ENCODE measurements at regions not wholly inside any gene's neighbourhood (a gene's known extent, or its start where the extent isn't known, plus 50 kb on each side); places are given as distances from the start of the nearest gene placed in this dataset.

DNA sequence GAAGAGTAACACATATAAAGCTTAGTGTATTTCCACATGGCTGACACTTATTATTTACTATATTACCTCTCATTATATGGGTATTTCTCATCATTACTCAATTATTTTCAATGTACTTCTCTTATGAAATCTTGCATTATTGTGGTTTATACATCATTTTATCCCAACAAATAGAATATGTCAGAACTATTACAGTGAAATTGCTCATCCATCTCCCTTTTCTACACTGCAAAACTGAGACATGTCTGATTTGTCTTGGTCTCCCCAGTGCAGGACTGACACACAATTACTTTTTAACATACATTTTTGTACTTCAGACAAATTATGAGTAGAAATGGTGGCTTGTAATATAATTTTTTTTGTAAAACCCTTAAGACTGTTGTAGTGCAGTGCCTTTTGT lies 600.9 kb downstream of the PLCL1 start:
- no peak for DNase-seq (ENCODE audit: insufficient read length, low spot score)
- FAIRE-seq, result no peak
- TF ChIP-seq TAF1 (IDR thresholded peaks at IDR 0.05; ENCODE audit: low read depth, low read length), result no peak

DNA sequence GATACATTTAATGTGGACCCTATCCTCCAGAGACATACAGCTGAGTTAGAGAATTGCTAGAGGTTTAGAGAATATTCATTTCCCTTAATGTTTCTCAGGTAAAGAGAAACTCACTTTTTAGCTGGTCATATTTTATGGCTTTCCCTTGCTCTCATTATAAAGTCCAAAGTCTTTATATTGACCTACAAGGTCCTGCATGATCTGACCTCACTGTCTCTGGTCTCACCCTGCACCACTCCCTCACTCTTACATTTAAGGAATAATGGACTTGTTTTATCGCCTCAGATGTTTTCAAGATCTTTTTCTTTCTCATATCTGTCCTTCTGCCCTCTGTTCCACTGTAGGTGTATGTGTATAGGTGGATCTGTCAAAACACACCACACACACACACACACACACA lies 597.3 kb downstream of the PLCL1 start:
- no peak for TF ChIP-seq SPI1 (IDR thresholded peaks at IDR 0.05; ENCODE audit: low read depth, low read length)
- TF ChIP-seq PAX5 (IDR thresholded peaks at IDR 0.05; ENCODE audit: insufficient read depth, low read length, severe bottlenecking), result no peak
- no peak for TF ChIP-seq POLR2A (IDR thresholded peaks at IDR 0.05; ENCODE audit: low read depth, low read length)
- no peak for TF ChIP-seq TAF1 (IDR thresholded peaks at IDR 0.05; ENCODE audit: low read depth, low read length)
- DNase-seq (ENCODE audit: insufficient read length, low spot score) (no peak), FAIRE-seq (no peak)

DNA sequence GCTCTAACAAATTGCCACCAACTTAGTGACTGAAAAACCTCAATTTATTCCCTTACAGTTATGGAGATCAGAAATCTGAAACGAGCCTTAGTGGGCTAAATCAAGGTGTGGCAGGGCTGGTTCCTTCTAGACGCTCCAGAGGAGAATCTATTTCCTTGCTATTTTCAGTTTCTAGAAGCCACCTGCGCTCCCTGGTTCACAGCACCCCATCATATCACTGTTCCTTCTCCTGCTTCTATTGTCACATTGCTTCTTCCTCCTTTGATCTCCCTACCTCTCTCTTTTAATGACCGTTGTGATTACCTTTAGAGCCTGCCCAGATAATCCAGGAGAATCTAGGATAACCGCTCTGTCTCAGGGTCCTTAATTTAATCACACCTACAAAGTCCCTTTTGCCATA lies 596.6 kb downstream of the PLCL1 start:
- DNase-seq (ENCODE audit: insufficient read length, low spot score) (no peak), FAIRE-seq (no peak)
- TF ChIP-seq POLR2A (IDR thresholded peaks at IDR 0.05; ENCODE audit: low read depth, low read length), result no peak
- TF ChIP-seq POLR2AphosphoS5 (IDR thresholded peaks at IDR 0.05; ENCODE audit: low read depth, low read length), result no peak
- TF ChIP-seq POU2F2 (IDR thresholded peaks at IDR 0.05; ENCODE audit: low read depth, low read length), result no peak
- no peak for TF ChIP-seq SPI1 (IDR thresholded peaks at IDR 0.05; ENCODE audit: low read depth, low read length)
- no peak for TF ChIP-seq PAX5 (IDR thresholded peaks at IDR 0.05; ENCODE audit: insufficient read depth, low read length, severe bottlenecking)
- TF ChIP-seq TAF1 (IDR thresholded peaks at IDR 0.05; ENCODE audit: low read depth, low read length), result no peak

DNA sequence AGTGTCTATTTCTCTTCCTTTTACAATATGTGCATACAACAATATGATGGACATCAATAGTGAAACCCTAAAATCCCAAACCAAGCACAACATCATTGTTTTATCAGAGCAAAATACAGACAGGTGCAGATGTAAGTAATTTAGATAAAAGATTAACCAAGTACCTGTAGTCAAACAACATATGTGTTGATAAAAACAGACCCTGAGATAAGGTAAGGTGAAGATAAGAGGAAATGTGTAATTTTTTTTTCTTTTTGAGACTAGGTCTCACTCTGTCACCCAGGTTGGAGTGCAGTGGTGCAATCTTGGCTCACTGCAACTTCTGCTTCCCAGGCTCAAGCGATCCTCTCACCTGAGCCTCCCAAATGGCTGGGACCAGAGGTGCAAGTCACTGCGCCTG lies 589.8 kb downstream of the PLCL1 start:
- TF ChIP-seq SPI1 (IDR thresholded peaks at IDR 0.05; ENCODE audit: low read depth, low read length) (no peak), PAX5 (IDR thresholded peaks at IDR 0.05; ENCODE audit: insufficient read depth, low read length, severe bottlenecking) (no peak), POLR2A (IDR thresholded peaks at IDR 0.05; ENCODE audit: low read depth, low read length) (no peak), TAF1 (IDR thresholded peaks at IDR 0.05; ENCODE audit: low read depth, low read length) (no peak)
- DNase-seq (ENCODE audit: insufficient read length, low spot score), result no peak
- FAIRE-seq, result no peak

DNA sequence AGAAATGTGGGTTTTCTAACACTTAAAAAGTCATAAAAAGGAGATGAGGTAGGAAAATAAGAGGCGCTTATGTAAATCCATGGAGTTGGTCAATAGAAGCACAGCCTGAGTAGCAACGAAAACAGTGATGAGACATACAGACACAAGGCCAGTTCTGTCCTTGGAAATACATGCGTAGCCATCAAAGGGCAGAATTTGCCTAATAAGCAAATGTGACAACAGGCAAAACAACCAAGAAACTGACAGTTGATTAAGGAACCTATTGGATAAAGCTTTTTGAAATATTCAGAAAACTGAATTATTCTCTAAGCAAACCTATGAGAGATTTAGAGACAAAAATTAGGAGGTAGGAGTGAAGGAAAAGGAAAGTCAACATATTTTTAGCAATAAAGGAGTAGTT lies 586.3 kb downstream of the PLCL1 start:
- TF ChIP-seq POLR2AphosphoS5 (IDR thresholded peaks at IDR 0.05; ENCODE audit: low read depth, low read length), result no peak
- no peak for TF ChIP-seq POLR2A (IDR thresholded peaks at IDR 0.05; ENCODE audit: low read depth, low read length)
- TF ChIP-seq SPI1 (IDR thresholded peaks at IDR 0.05; ENCODE audit: low read depth, low read length), result no peak
- no peak for TF ChIP-seq PAX5 (IDR thresholded peaks at IDR 0.05; ENCODE audit: insufficient read depth, low read length, severe bottlenecking)
- TF ChIP-seq POU2F2 (IDR thresholded peaks at IDR 0.05; ENCODE audit: low read depth, low read length), result no peak
- no peak for TF ChIP-seq TAF1 (IDR thresholded peaks at IDR 0.05; ENCODE audit: low read depth, low read length)
- no peak for DNase-seq (ENCODE audit: insufficient read length, low spot score)
- FAIRE-seq, result no peak

DNA sequence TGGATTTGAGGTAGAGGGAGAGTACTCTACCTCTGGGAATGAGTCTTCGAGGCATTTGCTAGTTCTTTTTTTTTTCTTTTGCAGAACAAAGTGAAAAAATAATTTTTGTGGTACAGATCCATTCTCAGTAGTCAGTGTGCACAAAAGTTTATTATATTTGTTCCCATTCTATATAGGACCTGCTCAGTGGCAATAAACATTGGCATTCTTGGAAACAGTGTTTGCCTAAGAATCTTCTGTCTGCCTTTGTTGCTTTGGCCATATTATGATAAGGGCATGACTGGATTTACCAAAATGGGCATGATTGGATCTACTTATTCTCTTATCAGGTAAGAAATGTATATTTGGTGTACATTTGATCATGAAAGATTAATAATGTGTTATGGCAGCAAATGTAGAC lies 583.3 kb downstream of the PLCL1 start:
- DNase-seq (ENCODE audit: insufficient read length, low spot score) (no peak), FAIRE-seq (no peak)
- TF ChIP-seq POU2F2 (IDR thresholded peaks at IDR 0.05; ENCODE audit: low read depth, low read length) (no peak), POLR2A (IDR thresholded peaks at IDR 0.05; ENCODE audit: low read depth, low read length) (no peak), SPI1 (IDR thresholded peaks at IDR 0.05; ENCODE audit: low read depth, low read length) (no peak), POLR2AphosphoS5 (IDR thresholded peaks at IDR 0.05; ENCODE audit: low read depth, low read length) (no peak), PAX5 (IDR thresholded peaks at IDR 0.05; ENCODE audit: insufficient read depth, low read length, severe bottlenecking) (no peak), TAF1 (IDR thresholded peaks at IDR 0.05; ENCODE audit: low read depth, low read length) (no peak)

DNA sequence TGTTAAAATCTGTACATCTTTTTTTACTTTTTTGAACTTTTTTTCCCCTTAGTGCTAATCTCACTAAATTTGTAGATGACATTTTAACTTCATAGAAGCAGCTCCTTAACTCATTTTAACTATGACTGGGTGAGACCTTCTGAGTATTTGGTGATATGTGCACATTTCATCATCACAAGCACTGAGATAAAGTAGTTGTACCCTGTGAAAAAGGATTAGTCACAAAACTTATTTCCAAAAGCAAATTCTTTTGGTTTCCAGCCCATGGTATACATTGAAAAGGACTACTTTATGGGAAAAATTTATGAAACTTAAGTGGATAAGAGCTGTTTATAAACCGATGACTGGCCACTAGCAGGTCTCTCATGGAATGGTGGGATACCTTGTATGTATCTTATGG lies 581.5 kb downstream of the PLCL1 start:
- no peak for DNase-seq (ENCODE audit: insufficient read length, low spot score)
- TF ChIP-seq POU2F2 (IDR thresholded peaks at IDR 0.05; ENCODE audit: low read depth, low read length), result no peak
- no peak for TF ChIP-seq PAX5 (IDR thresholded peaks at IDR 0.05; ENCODE audit: insufficient read depth, low read length, severe bottlenecking)
- no peak for TF ChIP-seq POLR2A (IDR thresholded peaks at IDR 0.05; ENCODE audit: low read depth, low read length)
- no peak for TF ChIP-seq SPI1 (IDR thresholded peaks at IDR 0.05; ENCODE audit: low read depth, low read length)
- no peak for TF ChIP-seq TAF1 (IDR thresholded peaks at IDR 0.05; ENCODE audit: low read depth, low read length)
- no peak for TF ChIP-seq POLR2AphosphoS5 (IDR thresholded peaks at IDR 0.05; ENCODE audit: low read depth, low read length)
- FAIRE-seq, result no peak

DNA sequence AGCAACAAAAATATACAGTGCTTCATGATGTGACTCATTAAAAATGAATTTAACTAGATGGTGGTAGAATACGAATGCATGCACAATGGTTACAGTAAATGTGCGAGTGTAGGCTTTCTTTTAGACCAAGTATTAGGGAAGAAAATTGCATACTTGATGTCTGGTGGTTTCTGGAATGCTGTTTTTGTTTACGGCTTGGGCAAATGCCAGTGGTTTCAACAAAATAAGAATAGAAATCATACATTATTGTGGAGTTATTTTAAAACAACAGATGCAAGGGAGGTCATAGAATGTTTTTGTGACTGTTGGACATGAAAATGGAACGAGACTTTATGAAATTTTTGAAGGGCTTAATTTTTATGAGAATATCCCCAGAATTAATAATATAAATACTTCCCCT lies 580.9 kb downstream of the PLCL1 start:
- no peak for TF ChIP-seq POU2F2 (IDR thresholded peaks at IDR 0.05; ENCODE audit: low read depth, low read length)
- no peak for TF ChIP-seq TAF1 (IDR thresholded peaks at IDR 0.05; ENCODE audit: low read depth, low read length)
- TF ChIP-seq SPI1 (IDR thresholded peaks at IDR 0.05; ENCODE audit: low read depth, low read length), result no peak
- TF ChIP-seq PAX5 (IDR thresholded peaks at IDR 0.05; ENCODE audit: insufficient read depth, low read length, severe bottlenecking), result no peak
- no peak for TF ChIP-seq POLR2A (IDR thresholded peaks at IDR 0.05; ENCODE audit: low read depth, low read length)
- TF ChIP-seq POLR2AphosphoS5 (IDR thresholded peaks at IDR 0.05; ENCODE audit: low read depth, low read length), result no peak
- DNase-seq (ENCODE audit: insufficient read length, low spot score) (no peak), FAIRE-seq (no peak)

DNA sequence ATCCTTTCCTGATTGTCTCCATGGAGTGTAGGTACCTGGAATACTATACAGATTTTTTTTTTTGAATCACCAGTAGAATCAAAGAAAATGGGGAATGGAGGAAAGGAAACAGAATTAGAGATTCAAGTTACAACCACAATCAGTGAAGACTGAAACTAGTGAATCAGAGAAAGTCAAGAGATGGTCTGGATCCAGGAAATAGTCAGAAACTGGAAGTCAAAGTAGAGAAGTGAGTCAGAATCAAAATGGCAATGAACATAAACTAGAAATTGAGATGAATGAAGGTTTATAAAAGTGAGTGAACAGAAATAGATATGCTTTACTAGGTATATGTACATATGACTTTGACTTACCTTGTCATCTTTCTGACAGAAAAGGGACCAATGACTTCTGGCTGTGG lies 579.0 kb downstream of the PLCL1 start:
- no peak for TF ChIP-seq POU2F2 (IDR thresholded peaks at IDR 0.05; ENCODE audit: low read depth, low read length)
- no peak for TF ChIP-seq POLR2A (IDR thresholded peaks at IDR 0.05; ENCODE audit: low read depth, low read length)
- TF ChIP-seq PAX5 (IDR thresholded peaks at IDR 0.05; ENCODE audit: insufficient read depth, low read length, severe bottlenecking), result no peak
- TF ChIP-seq SPI1 (IDR thresholded peaks at IDR 0.05; ENCODE audit: low read depth, low read length), result no peak
- no peak for TF ChIP-seq POLR2AphosphoS5 (IDR thresholded peaks at IDR 0.05; ENCODE audit: low read depth, low read length)
- TF ChIP-seq TAF1 (IDR thresholded peaks at IDR 0.05; ENCODE audit: low read depth, low read length), result no peak
- FAIRE-seq (no peak), DNase-seq (ENCODE audit: insufficient read length, low spot score) (no peak)

DNA sequence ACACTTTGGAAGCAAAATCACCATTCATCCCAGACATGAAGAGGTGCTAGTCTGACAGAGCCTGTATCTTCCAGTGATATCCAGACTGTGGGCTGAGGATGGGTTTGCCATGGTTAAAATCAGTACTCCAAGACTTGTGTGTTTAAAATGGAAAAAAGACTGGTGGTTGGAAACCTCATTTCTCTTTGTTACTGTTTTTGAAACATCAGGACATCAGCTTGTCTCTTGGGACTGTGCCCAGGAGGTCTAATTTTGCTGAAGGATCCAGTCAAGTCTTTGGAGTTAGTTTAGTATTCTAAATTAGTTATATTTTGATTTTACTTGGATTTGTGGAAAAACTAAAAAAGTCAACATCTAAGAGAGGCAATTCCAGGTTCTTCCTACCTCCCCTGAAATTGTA lies 578.4 kb downstream of the PLCL1 start:
- DNase-seq (ENCODE audit: insufficient read length, low spot score), result no peak
- TF ChIP-seq PAX5 (IDR thresholded peaks at IDR 0.05; ENCODE audit: insufficient read depth, low read length, severe bottlenecking) (no peak), POLR2AphosphoS5 (IDR thresholded peaks at IDR 0.05; ENCODE audit: low read depth, low read length) (no peak), SPI1 (IDR thresholded peaks at IDR 0.05; ENCODE audit: low read depth, low read length) (no peak), POLR2A (IDR thresholded peaks at IDR 0.05; ENCODE audit: low read depth, low read length) (no peak), POU2F2 (IDR thresholded peaks at IDR 0.05; ENCODE audit: low read depth, low read length) (no peak), TAF1 (IDR thresholded peaks at IDR 0.05; ENCODE audit: low read depth, low read length) (no peak)
- no peak for FAIRE-seq

Measured in GM12891 (cell line).